ENCODE measurements at regions not wholly inside any gene's neighbourhood (a gene's known extent, or its start where the extent isn't known, plus 50 kb on each side); places are given as distances from the start of the nearest gene placed in this dataset.

DNA sequence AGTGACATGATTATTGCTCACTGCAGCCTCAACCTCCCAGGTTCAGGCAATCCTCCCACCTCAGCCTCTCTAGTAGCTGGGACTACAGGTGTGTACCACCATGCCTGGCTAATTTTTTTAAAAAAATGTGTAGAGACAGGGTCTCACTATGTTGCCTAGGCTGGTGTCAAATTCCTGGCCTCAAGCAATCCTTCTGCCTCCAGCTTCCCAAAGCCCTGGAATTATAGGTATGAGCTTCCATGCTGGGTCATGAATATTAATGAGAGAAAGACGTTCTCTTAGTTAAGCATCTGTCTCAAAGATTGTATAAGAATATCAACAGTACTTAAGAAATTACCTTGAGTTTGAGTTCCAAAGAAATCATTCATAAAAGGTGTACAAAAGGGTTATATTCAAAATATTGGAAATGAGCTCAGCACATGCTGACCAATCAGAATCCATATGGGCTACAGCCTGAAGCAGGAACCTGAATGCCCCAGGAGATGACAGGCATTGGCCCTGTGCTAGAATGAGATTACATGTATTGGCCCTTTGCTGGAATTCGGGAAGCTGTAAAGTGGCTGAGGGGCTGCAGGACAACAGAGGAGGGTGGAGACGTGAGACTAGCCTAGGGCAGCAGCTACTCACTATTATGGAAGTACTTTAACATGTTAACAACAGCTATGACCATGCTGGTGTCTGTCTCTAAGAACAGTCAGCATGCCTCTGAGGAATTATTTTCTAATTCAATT, 157.0 kb upstream of the CPNE8 start:
- Histone ChIP-seq H3K9me3 (ENCODE audit: control insufficient read depth in 4 of 4, low read length in 3 of 4) (no peaks in the 10 kb centered on the region), H3K27me3 (ENCODE audit: control insufficient read depth in 4 of 4, insufficient read depth in 4 of 4, low read length in 3 of 4) (no peaks in the 10 kb centered on the region), H3K36me3 (ENCODE audit: control insufficient read depth in 4 of 4, insufficient read depth in 3 of 4, low read depth in 1 of 4, low read length in 3 of 4) (no peaks in the 10 kb centered on the region), H3K4me3 (ENCODE audit: low read depth in 1 of 3, low read length in 3 of 3) (no peak overlapping the region), H3K4me1 (ENCODE audit: control insufficient read depth in 4 of 4, insufficient read depth in 4 of 4, low read length in 3 of 4) (no peaks in the 10 kb centered on the region), H3K27ac (ENCODE audit: low read depth in 1 of 2, low read length in 2 of 2) (no peak overlapping the region), H3K9ac (ENCODE audit: low read depth in 1 of 2, low read length in 2 of 2) (no peak overlapping the region)
- no peak for DNase-seq (ENCODE audit: low spot score)
- TF ChIP-seq RXRA (IDR thresholded peaks at IDR 0.05) (no peak), ATF3 (IDR thresholded peaks at IDR 0.05) (no peak), HNF4A (conservative IDR thresholded peaks at IDR 0.05) (no peak), TAF1 (conservative IDR thresholded peaks at IDR 0.05) (no peak), ZBTB33 (IDR thresholded peaks at IDR 0.05) (no peak), CTCF (IDR thresholded peaks at IDR 0.05; ENCODE audit: low read depth, low read length, missing input control) (no peak), JUND (IDR thresholded peaks at IDR 0.05) (no peak), YY1 (IDR thresholded peaks at IDR 0.05) (no peak), NR2F2 (IDR thresholded peaks at IDR 0.05) (no peak), SP1 (IDR thresholded peaks at IDR 0.05) (no peak), HNF4G (IDR thresholded peaks at IDR 0.05) (no peak), FOXA2 (IDR thresholded peaks at IDR 0.05) (no peak), REST (IDR thresholded peaks at IDR 0.05) (no peak), EGR1 (IDR thresholded peaks at IDR 0.05; ENCODE audit: low read depth in 2 of 2) (no peak), FOXA1 (IDR thresholded peaks at IDR 0.05) (no peak), GABPA (IDR thresholded peaks at IDR 0.05 in 1 of 2, conservative IDR thresholded peaks at IDR 0.05 in 1 of 2) (no peak), RAD21 (IDR thresholded peaks at IDR 0.05) (no peak)
- TF ChIP-seq, protein P1, sequence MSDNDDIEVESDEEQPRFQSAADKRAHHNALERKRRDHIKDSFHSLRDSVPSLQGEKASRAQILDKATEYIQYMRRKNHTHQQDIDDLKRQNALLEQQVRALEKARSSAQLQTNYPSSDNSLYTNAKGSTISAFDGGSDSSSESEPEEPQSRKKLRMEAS (IDR thresholded peaks at IDR 0.05): no peak
- WGBS: 65% methylated on average over 3 of the region's 3 CpGs

Data from liver (tissue), 8 donors.